GM12892 (cell line): ENCODE measurements at regions not wholly inside any gene's neighbourhood (a gene's known extent, or its start where the extent isn't known, plus 50 kb on each side); places are given as distances from the start of the nearest gene placed in this dataset.

Experiments
- POLR2A ChIP-seq: IDR thresholded peaks from 2 replicates; pipeline ENCODE4 v1.6.1; 2011; ENCODE audit warnings: low read depth, low read length, control low read depth
- POLR2AphosphoS5 ChIP-seq: IDR thresholded peaks from 2 replicates; pipeline ENCODE4 v1.6.1; 2011; ENCODE audit warnings: low read depth, low read length, control low read depth
- TAF1 ChIP-seq: IDR thresholded peaks from 2 replicates; pipeline ENCODE4 v1.6.1; 2011; ENCODE audit warnings: low read depth, mild to moderate bottlenecking, control low read depth, low read length, borderline replicate concordance

DNA sequence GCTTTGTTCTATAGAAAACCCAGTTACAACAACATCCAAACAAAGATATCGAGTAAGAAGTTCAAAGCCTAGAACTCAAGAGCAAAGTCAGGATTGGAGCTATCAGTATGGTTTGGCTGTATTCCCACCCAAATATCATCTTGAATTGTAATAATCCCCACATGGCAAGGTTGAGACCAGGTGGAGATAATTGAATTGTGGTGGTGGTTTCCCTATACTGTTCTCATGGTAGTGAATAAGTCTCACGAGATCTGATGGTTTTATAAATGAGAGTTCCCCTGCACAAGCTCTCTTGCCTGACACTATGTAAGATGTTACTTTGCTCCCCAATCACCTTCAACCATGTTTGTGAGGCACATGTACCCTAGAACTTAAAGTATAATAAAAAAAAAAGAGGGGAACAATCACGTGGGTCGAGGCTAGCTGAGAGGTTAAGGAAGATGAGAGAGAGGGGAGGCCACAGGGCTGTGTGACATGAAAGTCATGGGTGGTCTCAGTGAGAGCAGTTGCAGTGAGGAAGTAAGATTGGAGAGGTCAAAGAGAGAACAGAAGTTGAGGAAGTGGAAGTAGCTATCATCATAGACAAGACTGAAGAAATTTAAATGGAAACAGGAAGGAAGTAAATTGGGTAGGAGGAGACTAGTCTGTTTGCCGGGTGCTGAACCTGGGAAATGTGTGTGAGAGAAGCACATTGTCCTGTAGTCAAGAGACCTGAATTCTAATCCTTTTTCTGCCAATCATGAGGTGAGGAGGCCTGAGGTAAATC, 80.1 kb upstream of the CD44 start:
- TF ChIP-seq POLR2A (no peak), POLR2AphosphoS5 (no peak), TAF1 (no peak)
